ENCODE measurements at regions not wholly inside any gene's neighbourhood (a gene's known extent, or its start where the extent isn't known, plus 50 kb on each side); places are given as distances from the start of the nearest gene placed in this dataset.

DNA sequence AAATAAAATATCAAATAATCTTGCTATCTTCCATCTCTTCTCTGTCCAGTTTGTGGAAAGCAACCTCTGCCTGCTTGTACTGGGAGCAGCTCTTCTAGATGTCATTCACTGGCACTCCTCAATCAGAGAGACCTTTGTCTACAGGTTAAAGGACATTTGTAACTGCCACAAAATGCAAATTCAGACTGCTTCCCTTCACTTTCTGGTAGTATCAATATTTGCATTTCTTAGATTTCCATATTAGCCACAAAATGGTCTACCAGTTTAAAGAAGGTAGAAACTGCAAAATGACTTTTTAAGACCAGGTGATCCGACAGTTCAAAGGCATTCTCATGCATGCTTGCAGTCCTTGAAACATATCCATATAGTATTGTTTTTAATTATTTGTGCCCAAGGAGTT is 51.7 kb upstream of the RCN1 start:
- DNase-seq, result no peak

DNA sequence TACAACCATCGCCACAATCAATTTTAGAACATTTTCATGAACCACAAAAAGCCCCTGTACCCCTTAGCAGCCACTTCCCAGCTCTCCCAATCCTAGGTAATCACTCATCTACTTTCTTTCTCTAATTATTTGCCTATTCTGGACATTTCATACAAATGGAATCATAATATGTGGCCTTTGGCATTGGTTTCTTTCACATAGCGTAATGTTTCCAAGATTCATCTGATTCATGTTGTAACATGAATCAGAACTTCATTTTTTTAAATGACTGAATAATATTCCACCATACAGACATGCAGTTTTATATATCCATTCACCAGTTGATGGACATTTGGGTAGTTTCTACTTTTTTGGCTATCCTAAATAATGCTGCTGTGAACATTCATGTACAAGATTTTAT is 56.2 kb upstream of the RCN1 start:
- no peak for DNase-seq

DNA sequence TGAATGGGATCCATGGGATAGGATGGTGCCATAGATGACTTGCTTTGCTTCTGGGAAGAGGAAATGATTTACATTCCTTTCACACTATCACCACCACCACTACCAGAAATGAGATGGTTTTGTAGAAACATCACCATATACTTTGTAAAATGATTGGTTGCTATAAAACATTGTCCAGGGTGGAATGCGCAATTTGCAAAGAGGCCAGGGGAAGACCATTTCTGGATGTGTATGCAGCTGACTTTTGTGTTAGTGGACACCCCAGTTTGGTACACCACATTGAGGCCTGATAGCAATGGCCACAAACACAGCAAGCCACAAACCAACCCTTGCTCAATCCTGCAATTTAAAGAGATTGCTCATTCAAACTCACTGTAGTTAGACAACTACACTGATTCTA is 56.7 kb upstream of the RCN1 start:
- DNase-seq, result no peak

DNA sequence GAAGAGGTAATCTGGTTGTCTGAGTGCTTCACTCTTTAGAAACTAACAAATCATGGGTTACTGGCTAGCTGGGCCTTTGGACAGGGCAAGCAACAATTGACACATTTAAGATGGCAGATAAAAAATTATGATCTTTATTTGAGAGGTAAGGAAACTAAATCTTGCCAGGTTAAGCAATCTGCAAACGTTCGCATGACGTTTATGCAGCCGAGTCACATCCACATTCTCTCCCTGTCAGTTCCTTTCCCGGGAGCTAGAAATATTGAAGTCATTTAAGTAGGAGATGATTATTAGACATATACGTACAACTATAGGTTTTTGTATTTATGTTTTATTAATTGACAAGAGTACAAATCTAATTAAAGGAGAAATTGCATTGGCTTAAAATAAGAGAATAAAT is 57.4 kb upstream of the RCN1 start:
- no peak for DNase-seq

DNA sequence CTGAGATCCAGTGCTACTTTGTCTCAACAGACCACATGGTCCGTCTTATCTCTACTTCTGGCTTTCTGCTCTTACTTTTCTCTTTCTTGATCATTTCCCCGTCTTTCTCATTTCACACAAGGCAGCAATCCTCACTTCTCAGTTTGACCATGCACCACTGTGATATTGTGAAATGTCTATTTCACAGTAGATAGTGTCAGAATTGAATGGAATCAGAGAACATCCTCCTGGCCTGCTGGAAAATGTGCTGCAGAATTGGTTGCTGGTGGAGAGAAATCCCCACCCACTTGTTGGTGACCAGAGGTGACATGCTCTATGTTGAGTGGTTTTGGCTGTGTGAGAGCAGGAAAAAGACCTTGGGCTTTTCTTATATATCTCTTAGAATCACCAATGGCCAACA is 57.8 kb upstream of the RCN1 start:
- no peak for DNase-seq

DNA sequence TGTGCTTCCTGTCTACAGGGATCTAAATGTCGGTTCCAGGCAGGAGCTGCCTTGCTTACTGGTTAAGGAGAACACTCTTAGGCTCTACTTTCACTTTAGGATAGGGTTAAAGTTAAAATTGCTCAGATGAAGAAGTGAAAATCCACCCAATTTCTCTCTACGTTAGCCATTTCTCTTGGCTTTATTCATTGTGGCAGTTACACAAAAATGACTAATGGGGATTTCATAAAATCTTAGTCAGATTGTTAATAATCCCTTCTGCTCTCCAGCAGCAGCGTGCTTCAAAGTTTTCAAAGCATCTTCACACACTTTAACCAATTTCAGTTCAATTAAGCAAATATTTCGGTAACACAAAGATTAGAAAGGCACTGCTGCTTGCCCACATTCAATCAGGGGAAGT is 58.4 kb upstream of the RCN1 start:
- DNase-seq, result no peak

DNA sequence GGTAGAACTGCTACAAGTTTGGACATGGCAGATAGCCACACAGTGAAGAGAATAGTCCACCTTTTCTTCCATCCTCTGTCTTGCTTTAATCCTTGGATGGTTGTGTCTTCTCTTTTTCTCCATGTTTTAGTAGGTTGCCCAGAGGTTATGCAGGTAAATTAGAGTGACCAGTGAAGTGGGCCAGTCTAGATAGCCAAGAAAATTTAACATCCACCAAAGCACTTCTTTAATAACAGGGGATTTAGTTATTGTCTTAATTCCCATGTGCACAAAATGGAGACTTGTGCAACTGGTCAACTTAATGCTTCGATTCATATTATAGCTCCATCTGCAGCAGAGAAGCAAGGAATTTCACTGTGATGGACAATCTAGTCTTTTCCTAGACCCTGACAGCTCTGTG is 58.8 kb upstream of the RCN1 start:
- no peak for DNase-seq

DNA sequence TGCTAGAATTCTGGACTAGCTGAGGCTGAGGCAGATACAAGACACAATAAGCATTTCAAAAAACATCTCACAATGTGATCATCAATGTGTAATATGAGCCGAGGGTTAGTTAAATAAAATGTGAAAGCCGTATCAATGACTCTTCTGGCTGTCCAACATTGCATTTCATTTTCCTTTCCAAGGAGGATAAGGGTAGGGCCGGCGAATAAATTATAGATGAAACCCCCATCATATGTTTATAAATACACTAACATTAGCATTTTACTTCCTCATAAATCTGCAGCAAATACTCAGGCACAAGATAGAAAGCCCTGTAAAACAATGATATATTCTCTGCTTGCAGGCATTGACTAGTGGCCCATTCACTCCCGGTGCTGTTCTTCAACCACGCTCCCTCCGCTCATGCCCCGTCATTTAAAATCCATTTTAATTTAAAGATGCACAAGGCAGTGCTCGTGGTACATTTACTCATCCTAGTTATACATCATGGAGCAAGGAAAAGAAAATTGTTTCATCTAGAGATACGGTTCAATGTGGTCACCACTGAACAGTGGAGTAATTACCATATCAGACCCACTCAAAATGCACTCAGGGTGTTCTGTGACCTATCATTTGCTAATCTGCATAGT is 59.9 kb upstream of the RCN1 start:
- DNase-seq, result no peak

DNA sequence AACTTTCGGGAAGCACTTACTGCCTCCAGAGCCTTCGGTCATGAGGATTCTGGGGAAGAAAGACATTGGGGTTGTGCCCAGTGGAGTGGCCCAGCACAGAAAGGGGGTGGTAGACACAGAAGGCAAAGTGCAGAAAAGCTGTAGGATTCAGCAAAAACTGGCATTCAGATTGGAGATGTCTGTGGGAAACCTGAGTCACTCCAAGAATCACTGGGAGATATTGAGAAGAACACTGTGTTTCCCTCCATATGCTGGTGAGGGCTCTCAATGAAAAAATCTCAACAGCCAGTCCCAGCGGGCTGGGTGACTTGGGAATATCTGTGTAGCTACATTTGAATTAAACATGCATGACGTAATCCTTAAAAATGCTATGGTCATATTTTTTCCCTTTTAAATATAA is 61.2 kb upstream of the RCN1 start:
- no peak for DNase-seq

DNA sequence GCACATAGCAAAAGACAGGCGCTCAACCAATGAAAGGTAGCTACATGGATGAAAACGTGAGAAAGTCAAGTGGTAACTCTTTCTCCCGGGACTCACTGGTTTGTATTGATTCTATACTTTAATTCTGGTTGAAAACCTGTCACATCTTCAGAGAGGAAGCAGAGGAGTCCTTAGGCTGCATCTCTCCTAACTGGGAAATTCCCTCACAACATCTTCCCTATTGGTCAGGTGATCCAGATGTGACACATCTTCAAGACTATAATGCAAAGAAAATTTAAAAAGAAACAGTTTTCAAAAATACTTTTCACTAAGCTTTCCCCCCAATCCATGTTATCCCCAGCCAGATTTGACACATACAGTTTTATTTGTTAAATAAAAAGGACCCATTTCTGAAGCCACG is 62.7 kb upstream of the RCN1 start:
- DNase-seq, result no peak

DNA sequence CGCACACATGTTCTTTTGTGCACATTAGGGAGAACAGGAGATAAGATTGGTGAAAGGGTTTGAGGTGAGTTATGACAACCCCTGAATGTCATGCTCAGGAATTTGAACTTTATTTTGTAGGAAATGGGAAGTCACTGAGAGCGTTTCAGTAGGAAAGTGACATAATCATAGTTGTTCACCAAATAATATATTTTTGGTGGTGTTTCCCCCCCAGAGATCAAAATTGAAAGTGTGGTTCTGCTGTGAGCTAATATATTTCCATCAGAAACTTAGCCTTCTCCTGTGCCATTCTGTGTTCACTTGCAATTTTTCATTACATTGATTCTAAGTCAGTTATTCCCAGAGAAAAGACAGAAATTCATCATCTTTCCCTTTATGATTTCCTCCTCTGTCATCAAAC is 64.1 kb upstream of the RCN1 start:
- DNase-seq, result no peak

DNA sequence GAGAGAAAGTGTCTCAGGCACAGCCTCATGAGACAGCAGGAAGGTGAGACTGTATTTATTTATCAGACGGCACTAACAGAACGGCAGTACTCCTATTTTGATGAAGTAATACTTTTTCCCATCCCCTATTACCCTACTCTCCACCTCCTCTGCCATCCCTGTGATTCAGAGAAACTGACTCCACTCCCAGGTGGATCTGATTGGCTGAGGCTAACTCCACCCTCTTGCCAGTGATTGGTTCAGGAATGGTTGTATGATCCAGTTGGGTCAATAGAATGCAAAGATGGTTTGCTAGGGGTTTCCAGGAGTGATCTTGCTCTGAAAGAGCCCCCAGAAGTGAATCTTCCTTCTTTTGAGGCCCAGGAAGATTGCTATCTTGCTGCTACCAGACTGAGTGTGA is 65.9 kb upstream of the RCN1 start:
- no peak for DNase-seq

DNA sequence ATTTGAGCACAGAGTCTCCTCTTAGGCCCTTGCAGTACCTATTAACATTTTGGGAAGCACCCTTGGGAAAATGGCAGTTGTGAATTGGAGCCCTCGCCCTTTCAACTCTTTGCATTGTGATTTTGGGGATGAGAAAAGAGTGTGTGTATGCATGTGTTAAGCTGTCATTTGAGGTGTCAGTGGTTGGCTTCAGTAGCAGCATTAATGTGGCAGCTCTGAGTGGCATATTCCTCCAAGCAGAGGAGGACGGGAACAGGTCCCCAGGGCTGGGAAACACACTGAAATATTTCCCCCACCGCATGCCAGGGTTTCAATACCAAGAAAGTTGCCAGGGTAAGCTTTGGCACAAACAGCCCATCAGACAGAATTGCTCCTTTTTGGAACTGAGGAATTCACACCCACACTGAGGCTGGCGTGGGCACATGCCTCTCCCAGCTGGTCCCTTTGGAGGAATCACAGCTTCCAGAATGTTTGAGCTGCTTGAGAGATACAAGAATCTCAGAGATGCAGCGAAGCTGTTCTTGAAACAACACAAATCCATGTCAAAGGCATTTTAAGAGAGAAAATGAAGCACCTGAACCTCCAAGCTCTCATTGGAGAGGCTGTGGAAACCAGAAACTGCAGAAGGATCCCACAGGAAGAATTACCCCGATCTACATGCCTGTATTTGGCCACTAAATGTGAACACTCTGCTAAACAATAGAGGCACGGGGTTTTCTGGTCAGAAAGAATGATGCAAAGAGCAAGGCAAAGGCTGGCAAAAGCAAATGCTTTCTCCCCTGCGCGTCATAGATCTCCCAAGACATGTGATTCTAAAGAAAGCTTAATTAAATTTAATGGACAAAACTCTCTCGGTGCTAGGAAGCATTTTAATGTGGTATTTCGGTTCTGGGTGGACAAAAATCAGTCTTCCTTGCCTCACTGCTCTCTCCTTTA is 67.2 kb upstream of the RCN1 start:
- DNase-seq, result no peak

DNA sequence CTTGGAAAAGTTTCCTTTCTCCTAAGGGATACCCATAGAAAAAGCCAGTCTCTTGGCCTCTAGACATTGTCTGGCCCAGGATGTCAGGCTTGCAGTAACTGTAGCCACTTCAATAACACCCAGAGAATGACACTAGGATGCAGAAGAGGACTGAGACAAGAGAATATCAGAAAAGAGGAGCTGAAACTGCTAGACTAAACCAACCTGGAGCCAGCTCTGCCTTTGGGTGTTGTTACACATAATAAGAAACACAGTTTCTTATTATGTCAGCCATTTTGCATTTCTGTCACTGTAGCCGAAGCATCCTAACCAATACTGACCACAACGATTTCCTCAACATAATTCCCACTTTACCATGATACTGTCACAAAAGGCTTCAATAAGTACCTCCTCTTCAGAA is 72.2 kb upstream of the RCN1 start:
- no peak for DNase-seq

DNA sequence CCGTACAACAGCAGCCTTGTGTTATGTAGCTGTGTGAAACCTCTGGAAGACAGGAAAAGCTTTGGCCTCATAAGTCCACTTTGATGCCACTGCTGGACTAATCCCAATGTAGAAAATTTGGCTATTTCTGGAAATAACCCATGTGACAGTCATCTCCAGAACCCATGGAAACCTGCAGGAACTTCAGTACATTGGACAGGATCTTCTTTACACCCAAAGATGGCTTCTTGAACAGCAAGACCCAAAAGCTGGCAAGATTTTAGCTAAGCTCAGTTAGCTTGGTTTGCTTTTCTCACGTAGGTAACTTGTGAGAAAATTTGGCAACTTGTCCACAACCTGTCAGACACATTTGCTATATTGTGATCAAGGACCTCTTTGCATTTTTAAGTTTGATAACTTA is 74.8 kb upstream of the RCN1 start:
- no peak for DNase-seq

DNA sequence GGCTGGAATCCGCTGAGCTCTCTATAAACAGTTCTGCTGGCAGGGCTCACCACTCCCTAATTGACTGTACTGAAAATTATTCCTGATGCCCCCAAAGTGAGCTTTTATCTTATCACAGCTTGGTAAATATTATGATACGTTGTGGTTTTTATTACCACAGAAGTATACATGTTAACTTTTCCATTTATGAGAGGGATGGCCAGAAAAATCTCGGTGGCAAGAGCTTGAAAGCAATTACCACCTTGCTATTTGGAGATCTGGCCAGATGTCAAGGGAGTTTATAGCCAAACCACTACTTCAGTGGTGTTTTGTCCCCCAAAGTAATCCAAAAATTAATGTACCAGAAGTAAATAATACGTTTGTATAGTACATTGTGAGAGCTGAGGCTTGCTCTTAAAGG is 75.4 kb upstream of the RCN1 start:
- no peak for DNase-seq

DNA sequence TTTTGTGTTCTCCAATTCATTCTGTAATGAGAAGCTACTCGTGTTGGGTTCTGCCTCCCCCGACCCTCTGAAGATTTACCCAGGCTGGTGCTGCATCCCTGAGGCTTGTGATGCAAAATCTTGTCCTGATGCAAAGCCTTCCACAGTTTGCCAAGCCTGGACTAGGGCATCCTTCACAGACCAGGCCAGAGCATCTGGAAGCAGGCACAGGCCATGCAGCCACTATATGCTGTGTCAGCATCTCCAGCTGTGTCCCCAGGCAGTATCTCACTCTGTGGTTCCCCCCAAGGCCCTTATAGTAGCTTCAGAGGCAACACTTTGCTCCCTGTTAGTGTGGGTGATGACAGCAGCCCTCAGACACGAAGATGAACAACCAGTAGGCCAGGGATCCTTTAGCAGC is 77.3 kb upstream of the RCN1 start:
- no peak for DNase-seq

DNA sequence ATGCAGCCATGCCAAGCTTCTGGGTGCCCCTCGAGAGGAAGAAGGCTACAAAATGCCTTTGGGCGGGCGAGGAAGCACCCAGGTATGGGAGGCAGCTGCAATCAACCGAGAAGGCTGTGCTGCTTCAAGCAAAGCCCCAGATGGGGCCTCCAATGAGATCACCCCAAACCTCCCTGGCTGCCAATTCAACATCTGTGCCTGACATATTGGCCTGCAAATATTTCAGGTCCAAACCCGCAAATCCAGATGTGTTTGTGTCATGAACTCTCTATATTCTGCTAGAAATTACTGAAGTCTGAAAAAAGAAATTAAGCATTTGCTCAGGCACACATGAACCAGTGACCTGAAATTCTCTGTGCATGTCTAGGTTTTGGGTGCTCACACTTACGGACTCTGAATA is 78.8 kb upstream of the RCN1 start:
- no peak for DNase-seq

DNA sequence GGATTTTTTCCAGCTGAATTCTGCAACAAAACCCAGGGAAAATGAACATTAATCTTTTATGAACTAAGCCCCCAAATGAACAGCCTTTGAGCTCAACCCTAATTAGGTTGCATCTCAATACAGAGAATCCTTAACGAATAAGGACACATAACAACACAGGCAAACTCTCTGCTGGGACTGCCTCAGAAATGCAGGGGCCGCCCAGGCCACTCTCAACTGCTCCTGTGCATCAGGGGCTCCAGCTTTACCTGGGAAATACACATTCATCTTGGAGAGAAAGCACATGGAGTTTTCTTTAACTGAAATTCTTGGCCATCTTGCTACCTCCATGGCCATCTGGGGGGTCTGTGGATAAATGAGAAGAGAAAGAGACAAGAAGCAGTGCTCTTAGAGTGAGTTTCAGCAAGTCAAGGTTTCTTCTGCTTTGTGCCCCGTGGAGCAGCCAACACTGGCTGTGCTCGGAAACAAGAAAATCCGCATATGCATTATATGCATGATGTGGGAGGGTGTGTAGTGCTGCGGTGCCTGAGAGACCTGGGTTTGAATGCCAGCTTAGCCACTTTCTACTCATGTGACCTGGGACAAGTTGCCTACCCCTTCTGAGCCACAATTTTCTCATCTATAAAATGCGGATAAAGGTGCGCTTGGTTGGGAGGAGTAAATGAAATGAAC is 81.9 kb upstream of the RCN1 start:
- DNase-seq, result no peak

DNA sequence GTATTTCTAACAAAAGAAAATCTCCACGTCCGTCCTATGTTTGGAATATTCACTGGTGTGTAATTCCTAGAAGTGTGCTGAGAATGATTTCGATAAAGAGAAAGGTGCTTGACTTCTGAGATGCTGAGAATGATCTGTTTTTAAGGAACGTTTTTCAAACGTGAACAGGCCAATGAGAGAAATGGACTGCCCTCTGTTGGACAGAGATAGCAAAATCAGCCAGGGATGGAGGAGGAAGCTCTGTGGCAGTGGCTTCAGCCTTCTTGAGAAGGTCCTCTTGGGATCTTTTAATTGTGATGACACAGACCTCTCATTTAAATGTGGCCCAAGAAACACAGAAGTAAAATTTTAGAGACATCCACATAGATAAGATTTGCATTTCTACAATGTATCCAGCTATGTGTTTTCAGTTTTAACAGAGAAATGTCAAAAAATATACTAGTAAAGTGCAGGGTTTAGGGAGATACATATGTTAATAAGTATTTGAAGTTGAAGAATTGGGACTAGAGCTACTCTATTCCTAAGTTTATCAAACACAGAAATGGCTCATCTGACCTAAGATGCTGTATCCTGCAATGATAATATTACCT is 84.0 kb upstream of the RCN1 start:
- DNase-seq, result peak in 1 of 2 donors; percentile 3

DNA sequence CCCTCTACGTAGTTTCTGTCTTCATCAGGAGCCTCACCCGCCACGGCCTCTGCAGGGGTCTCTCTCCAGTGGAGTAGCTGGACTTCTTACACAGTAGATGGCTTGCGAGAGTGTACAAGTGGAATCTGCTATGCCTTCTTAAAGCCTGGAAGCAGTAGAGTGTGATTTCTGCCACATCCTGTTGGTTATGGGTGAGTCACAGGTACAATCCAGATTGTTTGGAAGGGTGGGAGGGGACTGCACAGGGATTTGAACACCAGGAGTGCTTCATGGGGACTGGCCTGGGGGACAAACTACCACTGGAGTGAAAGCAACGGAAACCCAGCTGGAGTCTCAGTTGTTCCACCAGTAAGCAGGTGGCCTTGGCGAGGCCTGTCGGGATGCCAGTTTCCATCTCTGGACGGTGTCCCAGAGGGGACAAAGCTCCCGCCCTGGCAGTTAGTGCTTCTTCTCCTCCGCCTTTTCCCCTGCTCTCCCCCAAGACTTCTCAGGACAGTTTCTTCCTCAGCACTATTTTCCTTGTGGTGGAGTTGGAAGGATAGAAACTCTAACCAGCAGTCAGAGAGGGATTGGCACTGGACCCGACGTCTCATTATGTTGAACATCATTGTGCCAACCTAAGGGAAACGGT is 85.0 kb upstream of the RCN1 start:
- DNase-seq, result no peak

DNA sequence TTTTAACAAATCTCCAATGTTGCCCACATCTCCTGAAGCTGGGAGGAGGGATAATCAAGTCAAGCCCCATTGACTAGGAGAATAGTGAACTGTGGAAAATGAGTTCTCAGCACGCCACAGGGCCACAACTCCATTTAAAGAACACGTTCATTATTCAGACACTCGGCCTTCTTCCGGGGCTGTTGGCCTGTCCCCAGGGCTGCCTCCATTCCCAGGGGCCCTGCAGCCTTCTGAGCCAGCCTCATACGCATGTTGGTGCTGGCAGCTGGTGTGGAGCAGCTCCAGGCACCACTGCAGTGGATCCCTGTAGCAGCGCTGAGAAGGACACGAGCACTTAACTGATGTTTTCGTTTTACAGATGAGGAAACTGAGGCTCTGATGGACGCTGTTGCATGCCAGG is 87.5 kb upstream of the RCN1 start:
- DNase-seq, result no peak

DNA sequence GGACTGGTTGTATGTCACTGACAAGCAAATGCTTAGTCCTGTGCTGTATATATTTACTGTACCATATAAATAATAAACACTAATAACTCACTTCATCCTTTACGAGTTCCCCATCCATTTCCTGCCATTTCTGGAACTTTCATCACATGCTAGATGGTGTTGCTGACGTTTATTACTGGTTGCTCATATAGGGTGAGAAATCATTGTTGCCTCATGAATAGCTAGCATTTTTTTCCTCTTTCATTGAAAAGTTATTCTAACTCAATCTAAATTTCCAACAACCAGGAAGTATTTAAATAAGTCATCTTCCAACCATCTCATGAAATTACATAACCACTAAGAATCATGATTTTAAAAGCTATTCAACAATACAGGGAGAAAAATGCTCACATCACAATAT is 88.6 kb upstream of the RCN1 start:
- no peak for DNase-seq
